ENCODE measurements at regions not wholly inside any gene's neighbourhood (a gene's known extent, or its start where the extent isn't known, plus 50 kb on each side); places are given as distances from the start of the nearest gene placed in this dataset.
"Not testable (repeated sequence)": the region's sequence is repeated elsewhere in the genome, so short reads cannot be mapped to it uniquely, and the experiment has no call there.

- in situ Hi-C loops (cut with MboI; ENCODE audit: low pct_unique_long_range_greater_than_20kb, low sequenced_read_pairs): no loop called here
- no peak for DNase-seq
These were observed 403.8 kb upstream of the GBE1 start for GRCh38 chr3:82165266-82165665.

- DNase-seq: peak; percentile 39
- in situ Hi-C loops (cut with MboI; ENCODE audit: low pct_unique_long_range_greater_than_20kb, low sequenced_read_pairs): no loop called here
These were observed 402.6 kb upstream of the GBE1 start for GRCh38 chr3:82163907-82164520.

- DNase-seq: no peak
These were observed 396.5 kb upstream of the GBE1 start for GRCh38 chr3:82157952-82158351.

GRCh38 chr3:82153892-82154291 lies 392.4 kb upstream of the GBE1 start:
- in situ Hi-C loops (cut with MboI; ENCODE audit: low pct_unique_long_range_greater_than_20kb, low sequenced_read_pairs); DNase-seq: not testable (repeated sequence)

More at GRCh38 chr3:82157952-82158351, 396.5 kb upstream of the GBE1 start:
- in situ Hi-C loops (cut with MboI; ENCODE audit: low pct_unique_long_range_greater_than_20kb, low sequenced_read_pairs): no loop called here

GRCh38 chr3:82145742-82146141 lies 384.3 kb upstream of the GBE1 start:
- in situ Hi-C loops (cut with MboI; ENCODE audit: low pct_unique_long_range_greater_than_20kb, low sequenced_read_pairs): no loop called here
- no peak for DNase-seq

- DNase-seq: no peak
- in situ Hi-C loops (cut with MboI; ENCODE audit: low pct_unique_long_range_greater_than_20kb, low sequenced_read_pairs): no loop called here
These were observed 383.4 kb upstream of the GBE1 start for GRCh38 chr3:82144811-82145210.

- no peak for DNase-seq
- in situ Hi-C loops (cut with MboI; ENCODE audit: low pct_unique_long_range_greater_than_20kb, low sequenced_read_pairs): no loop called here
These were observed 382.4 kb upstream of the GBE1 start for GRCh38 chr3:82143661-82144412.

- in situ Hi-C loops (cut with MboI; ENCODE audit: low pct_unique_long_range_greater_than_20kb, low sequenced_read_pairs): no loop called here
- DNase-seq: no peak
These were observed 380.1 kb upstream of the GBE1 start for GRCh38 chr3:82141592-82141991.

GRCh38 chr3:82137861-82138260 lies 376.4 kb upstream of the GBE1 start:
- DNase-seq: no peak
- in situ Hi-C loops (cut with MboI; ENCODE audit: low pct_unique_long_range_greater_than_20kb, low sequenced_read_pairs): no loop called here

- in situ Hi-C loops (cut with MboI; ENCODE audit: low pct_unique_long_range_greater_than_20kb, low sequenced_read_pairs): no loop called here
- no peak for DNase-seq
These were observed 375.6 kb upstream of the GBE1 start for GRCh38 chr3:82137050-82137449.

GRCh38 chr3:82133070-82133606 lies 371.7 kb upstream of the GBE1 start:
- in situ Hi-C loops (cut with MboI; ENCODE audit: low pct_unique_long_range_greater_than_20kb, low sequenced_read_pairs): no loop called here
- DNase-seq: peak; percentile 62

- in situ Hi-C loops (cut with MboI; ENCODE audit: low pct_unique_long_range_greater_than_20kb, low sequenced_read_pairs): no loop called here
- DNase-seq: no peak
These were observed 371.0 kb upstream of the GBE1 start for GRCh38 chr3:82132210-82133069.

GRCh38 chr3:82130046-82130445 lies 368.6 kb upstream of the GBE1 start:
- peak; percentile 93 for DNase-seq
- in situ Hi-C loops (cut with MboI; ENCODE audit: low pct_unique_long_range_greater_than_20kb, low sequenced_read_pairs): no loop called here

GRCh38 chr3:82129221-82129801 lies 367.9 kb upstream of the GBE1 start:
- DNase-seq: peak; percentile 21

GRCh38 chr3:82128271-82128670 lies 366.8 kb upstream of the GBE1 start:
- DNase-seq: no peak
- in situ Hi-C loops (cut with MboI; ENCODE audit: low pct_unique_long_range_greater_than_20kb, low sequenced_read_pairs): no loop called here

More at GRCh38 chr3:82129221-82129801, 367.9 kb upstream of the GBE1 start:
- in situ Hi-C loops (cut with MboI; ENCODE audit: low pct_unique_long_range_greater_than_20kb, low sequenced_read_pairs): no loop called here

- DNase-seq: no peak
- in situ Hi-C loops (cut with MboI; ENCODE audit: low pct_unique_long_range_greater_than_20kb, low sequenced_read_pairs): no loop called here
These were observed 361.3 kb upstream of the GBE1 start for GRCh38 chr3:82122554-82123345.

- in situ Hi-C loops (cut with MboI; ENCODE audit: low pct_unique_long_range_greater_than_20kb, low sequenced_read_pairs): no loop called here
- DNase-seq: no peak
These were observed 353.1 kb upstream of the GBE1 start for GRCh38 chr3:82114589-82114988.

GRCh38 chr3:82110721-82111120 lies 349.3 kb upstream of the GBE1 start:
- in situ Hi-C loops (cut with MboI; ENCODE audit: low pct_unique_long_range_greater_than_20kb, low sequenced_read_pairs); DNase-seq: not testable (repeated sequence)

GRCh38 chr3:82103241-82103640 lies 341.8 kb upstream of the GBE1 start:
- in situ Hi-C loops (cut with MboI; ENCODE audit: low pct_unique_long_range_greater_than_20kb, low sequenced_read_pairs): no loop called here
- DNase-seq: no peak
